NCI-H2029 (cell line): ENCODE measurements at regions not wholly inside any gene's neighbourhood (a gene's known extent, or its start where the extent isn't known, plus 50 kb on each side); places are given as distances from the start of the nearest gene placed in this dataset.
A peak's percentile ranks its signal among the peaks of the same experiment; 100 is the strongest.

Source experiments
- DNase-seq: peaks from one replicate; lab custom pipeline; 2025; lab: John Stamatoyannopoulos, UW

- no peak for DNase-seq
Measured at GRCh38 chr2:219769090-219769910, 141.9 kb downstream of the SLC4A3 start.

- peak; percentile 75 for DNase-seq
Measured at GRCh38 chr2:219772103-219772635, 144.7 kb downstream of the SLC4A3 start.

GRCh38 chr2:219772697-219773096, 145.3 kb downstream of the SLC4A3 start:
- DNase-seq = no peak

- DNase-seq = no peak
Measured at GRCh38 chr2:219775506-219775905, 148.1 kb downstream of the SLC4A3 start.

- DNase-seq = no peak
Measured at GRCh38 chr2:219777388-219777787, 150.0 kb downstream of the SLC4A3 start.

- no peak for DNase-seq
Measured at GRCh38 chr2:219778189-219778588, 150.8 kb downstream of the SLC4A3 start.

- DNase-seq = no peak
Measured at GRCh38 chr2:219782737-219783348, 155.4 kb downstream of the SLC4A3 start.

GRCh38 chr2:219783359-219783975, 156.0 kb downstream of the SLC4A3 start:
- no peak for DNase-seq

GRCh38 chr2:219784178-219784577, 156.7 kb downstream of the SLC4A3 start:
- no peak for DNase-seq

GRCh38 chr2:219789476-219789875, 162.0 kb downstream of the SLC4A3 start:
- DNase-seq = no peak

- no peak for DNase-seq
Measured at GRCh38 chr2:219792446-219792845, 165.0 kb downstream of the SLC4A3 start.

GRCh38 chr2:219798430-219798829, 171.0 kb downstream of the SLC4A3 start:
- DNase-seq = no peak

GRCh38 chr2:219803294-219803693, 175.9 kb downstream of the SLC4A3 start:
- no peak for DNase-seq

- DNase-seq = no peak
Measured at GRCh38 chr2:219810895-219811294, 183.5 kb downstream of the SLC4A3 start.

- DNase-seq = no peak
Measured at GRCh38 chr2:219812672-219813071, 185.2 kb downstream of the SLC4A3 start.

- DNase-seq = no peak
Measured at GRCh38 chr2:219820767-219821166, 193.3 kb downstream of the SLC4A3 start.

- no peak for DNase-seq
Measured at GRCh38 chr2:219823574-219823973, 196.1 kb downstream of the SLC4A3 start.

- no peak for DNase-seq
Measured at GRCh38 chr2:219824996-219825395, 197.6 kb downstream of the SLC4A3 start.

- DNase-seq = no peak
Measured at GRCh38 chr2:219828127-219828526, 200.7 kb downstream of the SLC4A3 start.

- DNase-seq = no peak
Measured at GRCh38 chr2:219829667-219830352, 202.4 kb downstream of the SLC4A3 start.

GRCh38 chr2:219830353-219830738, 202.9 kb downstream of the SLC4A3 start:
- DNase-seq = no peak

GRCh38 chr2:219831957-219832356, 204.5 kb downstream of the SLC4A3 start:
- no peak for DNase-seq
